HG03521 (cell line): ENCODE measurements at regions not wholly inside any gene's neighbourhood (a gene's known extent, or its start where the extent isn't known, plus 50 kb on each side); places are given as distances from the start of the nearest gene placed in this dataset.
"Not testable (repeated sequence)": the region's sequence is repeated elsewhere in the genome, so short reads cannot be mapped to it uniquely, and the experiment has no call there.

ENCODE experiments used
- ATAC-seq: cut with Tn5 transposase; IDR thresholded peaks from one replicate; pipeline ENCODE4 v1.9.1; 2021; ENCODE audit warnings: mild to moderate bottlenecking, moderate library complexity; ENCODE audit not compliant: unreplicated experiment

DNA sequence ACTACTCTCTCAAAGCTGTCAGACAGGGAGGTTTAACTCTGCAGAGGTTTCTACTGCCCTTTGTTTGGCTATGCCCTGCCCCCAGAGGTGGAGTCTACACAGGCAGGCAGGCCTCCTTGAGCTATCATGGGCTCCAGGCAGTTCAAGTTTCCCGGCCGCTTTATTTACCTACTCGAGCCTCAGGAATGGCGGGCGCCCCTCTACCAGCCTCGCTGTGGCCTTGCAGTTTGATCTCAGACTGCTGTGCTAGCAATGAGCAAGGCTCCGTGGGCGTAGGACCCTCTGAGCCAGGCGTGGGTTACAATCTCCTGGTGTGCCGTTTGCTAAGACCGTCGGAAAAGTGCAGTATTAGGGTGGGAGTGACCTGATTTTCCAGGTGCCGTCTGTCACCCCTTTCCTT, 124.3 kb downstream of the PTCHD1 start:
- not testable (repeated sequence) for ATAC-seq

DNA sequence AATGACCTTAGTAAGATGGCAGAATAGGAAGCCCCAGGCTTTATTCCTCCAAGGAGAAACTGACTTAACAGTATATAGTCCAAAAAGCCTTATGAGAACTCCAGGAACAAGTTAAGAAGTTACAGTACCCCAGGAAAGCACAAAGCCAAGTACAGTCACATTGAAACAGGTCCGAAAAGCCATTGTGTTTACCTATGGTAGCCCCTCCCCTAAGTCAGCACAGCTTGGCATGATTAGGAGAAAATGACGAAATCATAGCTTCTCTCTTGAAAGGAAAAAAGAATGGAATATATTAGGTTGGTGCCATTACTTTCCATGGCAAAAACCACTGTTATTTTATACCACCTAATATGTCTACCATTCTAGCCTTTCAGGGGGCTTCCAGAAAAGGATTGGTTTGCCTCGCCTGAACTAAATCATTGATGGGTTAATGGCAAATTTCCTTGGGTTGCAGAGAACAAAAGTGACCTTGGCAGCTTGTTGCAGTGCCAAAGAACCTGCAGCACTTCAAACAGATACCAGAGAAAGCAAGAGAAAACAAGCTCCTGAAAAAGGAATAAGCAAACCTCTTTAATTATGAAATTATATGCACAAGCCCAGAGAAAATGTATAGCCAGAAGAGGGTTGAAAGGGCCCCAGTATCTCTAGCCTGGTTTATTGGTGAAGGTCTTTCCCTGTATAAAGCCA, 130.6 kb downstream of the PTCHD1 start:
- no peak for ATAC-seq

DNA sequence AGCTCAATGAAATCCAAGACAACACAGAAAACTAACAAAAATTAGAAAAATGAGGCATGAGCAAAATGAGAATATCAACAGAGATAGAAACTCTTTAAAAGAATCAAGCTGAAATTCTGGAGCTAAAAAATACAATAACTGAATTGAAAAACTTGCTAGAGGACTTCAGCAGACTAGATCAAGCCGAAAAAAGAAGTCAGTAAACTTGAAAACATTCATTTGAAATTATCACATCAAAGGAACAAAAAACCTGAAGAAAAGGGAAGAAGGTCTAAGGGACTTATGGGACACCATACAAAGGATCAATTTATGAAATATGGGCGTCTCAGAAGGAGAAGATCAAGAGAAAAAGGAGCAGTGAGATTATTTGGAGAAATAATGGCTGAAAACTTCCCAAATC, 131.3 kb downstream of the PTCHD1 start:
- ATAC-seq = no peak

DNA sequence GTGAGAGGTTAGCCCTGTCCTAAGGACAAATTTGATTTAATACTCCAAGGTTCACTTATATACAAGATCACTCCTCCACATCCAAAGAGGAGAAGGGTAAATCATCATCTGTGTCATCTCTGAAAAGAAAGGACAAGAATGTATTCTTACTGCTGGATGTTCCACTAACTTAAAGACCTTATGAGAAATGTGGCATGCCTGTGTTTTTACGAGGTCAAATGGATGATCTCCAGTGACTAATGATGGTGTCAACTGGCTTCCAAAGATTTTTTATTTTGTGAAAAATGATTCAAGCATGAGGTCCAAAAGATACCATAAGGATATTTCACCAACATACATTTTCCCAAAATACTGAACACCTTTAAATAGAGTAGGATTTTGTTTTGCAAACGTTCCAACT, 143.4 kb downstream of the PTCHD1 start:
- no peak for ATAC-seq

DNA sequence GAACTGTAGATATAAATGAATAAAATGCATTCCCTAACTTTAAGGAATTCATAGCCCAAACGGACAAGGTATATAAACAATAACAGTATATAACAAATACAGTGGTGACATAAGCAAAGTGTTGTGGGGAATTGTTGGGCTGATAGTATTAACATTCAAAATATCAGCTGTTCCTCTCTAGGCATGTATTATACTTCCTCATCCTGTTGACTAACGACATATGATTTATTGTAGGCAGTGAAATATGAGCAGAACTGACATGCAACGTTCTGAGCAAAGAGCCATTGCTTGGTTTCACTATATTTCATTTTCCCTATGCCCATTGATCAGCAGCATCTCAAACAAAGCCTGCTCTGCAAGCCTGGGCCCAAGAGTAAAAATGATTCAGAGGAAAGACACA, 143.9 kb downstream of the PTCHD1 start:
- ATAC-seq = no peak

DNA sequence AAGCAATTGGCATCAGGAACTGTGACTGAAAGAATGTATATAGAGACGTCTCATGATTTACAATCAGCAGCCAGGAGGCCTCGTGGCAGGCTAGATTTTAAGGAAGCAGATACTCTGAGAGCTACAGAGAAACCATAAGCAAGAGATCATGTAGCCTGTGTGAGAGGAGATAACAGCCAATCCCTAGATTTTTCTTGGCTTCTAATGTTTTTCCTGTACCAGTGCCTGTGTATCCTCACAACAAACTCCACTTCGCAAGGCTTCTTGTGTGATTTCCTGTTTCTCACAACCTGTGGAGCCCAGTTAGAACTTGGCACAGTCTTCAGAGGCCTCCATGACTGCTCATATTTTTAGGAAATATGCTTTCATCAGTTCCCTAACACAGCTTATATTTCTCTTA, 147.9 kb downstream of the PTCHD1 start:
- no peak for ATAC-seq

DNA sequence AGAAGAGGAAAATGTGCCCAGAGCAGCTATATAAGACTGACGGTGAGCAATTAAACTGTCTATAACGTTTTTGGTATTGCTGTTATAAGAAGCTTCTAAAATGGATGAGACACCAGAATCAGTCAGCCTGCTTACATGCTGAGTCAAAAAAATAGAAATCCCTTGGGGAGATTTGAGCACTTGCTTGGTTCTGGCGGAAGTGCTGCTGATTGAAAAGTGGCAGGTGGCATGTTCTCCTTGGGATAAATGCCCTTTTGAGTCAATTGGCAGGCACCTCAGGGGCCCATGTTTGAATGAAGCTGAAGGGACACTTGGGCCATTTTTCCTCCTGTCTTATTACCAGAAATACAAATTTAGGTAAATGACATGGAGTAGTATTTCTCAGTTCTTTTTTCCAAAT, 148.7 kb downstream of the PTCHD1 start:
- no peak for ATAC-seq

DNA sequence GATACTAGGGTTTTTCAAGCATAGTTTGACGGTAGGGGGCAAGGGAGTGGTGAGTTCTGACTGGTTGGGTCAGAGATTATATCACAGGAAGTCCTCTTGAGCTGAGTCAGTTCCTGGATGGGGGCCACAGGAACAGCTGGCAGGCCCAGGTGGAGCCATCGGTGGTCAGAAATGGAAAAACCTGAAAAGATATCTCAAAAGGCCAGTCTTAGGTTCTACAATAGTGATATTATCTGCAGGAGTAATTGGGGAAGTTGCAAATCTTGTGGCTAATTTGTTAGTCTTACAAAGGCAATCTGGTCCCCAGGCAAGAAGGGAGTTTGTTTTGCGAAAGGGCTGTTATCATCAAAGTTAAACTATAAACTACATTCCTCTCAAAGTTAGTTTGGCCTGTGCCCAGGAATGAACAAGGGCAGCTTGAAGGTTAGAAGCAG, 159.3 kb downstream of the PTCHD1 start:
- no peak for ATAC-seq

DNA sequence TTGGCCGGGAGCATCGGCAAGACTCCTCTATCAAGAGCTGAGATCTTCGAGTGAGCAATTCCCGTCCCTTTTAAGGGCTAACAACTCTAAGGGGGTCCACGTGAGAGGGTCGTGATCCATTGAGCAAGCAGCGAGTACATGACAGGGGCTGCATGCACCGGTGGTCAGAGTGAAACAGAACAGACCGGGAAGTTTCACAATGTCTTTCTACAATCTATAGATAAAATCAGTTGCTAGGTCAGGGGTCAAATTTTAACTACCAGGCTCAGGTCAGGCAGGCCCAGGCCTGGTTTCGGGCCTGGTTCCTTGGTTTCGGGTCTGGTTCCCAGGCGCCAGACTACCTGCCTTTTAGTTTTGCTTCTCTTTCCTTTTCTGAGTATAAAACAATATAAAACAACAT, 160.1 kb downstream of the PTCHD1 start:
- no peak for ATAC-seq

DNA sequence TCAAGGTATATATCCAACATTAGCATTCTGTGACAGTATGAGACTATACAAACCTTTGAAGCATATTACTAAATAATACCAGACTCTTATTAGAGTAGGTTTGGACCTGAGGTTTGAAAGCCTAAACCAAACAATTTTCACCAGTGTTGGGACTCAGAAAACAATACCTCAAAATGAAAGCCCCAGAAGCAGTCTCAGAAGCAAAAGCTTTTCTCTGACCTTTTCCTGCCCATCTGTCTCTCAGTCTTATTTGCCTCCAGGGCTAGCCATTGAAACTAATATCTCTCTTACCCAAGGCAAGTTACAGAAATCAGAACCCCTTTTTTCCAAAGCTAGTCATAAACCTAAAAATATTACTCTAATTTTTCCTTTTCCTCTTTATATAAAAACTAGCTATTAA, 163.3 kb downstream of the PTCHD1 start:
- ATAC-seq = no peak

DNA sequence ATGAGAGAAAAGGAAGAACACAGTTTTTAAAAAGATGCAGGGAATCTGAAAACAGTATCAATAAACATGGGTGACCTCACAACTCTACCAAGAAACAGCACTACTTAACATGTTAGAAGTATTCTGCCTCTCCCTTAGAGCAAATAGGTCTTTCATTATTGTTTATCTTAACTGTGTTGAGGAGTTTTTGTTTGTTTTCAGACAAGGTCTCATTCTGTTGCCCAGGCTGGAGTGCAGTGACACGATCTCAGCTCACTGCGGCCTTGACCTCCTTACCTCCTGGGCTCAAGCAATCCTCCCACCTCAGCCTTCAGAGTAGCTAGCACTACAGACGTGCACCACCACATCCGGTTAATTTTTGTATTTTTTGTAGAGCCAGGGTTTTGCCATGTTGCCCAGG, 165.3 kb upstream of the PRDX4 start:
- no peak for ATAC-seq

DNA sequence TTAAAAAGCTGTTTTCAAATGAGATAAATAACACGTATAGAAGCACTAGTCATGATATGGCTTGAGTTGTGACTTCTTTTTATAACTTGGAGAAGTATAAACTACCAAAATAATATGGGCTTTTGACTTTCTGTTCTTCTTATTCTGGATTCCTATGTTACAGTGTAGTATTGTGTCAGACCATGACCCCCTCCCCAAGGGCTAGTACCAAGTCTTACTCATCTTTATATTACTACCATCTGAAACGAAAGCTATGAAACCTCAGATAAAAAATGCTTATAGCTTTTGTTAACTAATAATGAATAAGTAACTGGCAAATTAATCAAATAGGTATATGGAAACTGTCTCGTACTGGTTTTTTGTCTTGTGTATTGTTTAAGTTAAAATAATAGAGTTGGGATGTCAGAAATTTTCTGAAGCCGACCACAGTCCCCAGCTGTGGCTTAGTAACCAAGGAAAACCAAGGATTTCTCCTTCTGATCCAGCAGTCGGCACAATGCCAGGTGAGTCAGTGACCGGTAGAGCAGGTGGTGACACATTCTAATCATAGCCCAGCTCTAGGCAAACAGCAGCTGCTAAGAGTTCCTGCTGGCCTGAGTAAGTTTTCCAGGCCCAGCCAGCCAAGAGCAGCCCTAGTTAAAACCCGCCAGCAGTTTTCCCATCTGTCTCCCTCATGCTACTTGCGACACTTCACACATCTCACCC, 163.3 kb upstream of the PRDX4 start:
- ATAC-seq = no peak

DNA sequence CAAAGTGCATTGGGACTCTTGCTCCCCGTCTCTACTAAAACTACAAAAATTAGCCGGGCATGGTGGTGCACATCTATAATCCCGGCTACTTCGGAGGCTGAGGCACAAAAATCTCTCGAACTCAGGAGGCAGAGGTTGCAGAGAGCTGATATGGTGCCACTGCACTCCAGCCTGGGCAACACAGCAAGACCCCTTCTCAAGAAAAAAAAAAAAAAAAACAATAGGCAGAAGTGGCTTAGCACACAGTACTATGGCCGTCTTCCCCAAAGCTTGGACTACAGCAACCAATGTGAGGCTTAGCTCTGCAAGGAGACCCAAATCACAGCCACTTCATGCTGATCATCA, 162.8 kb upstream of the PRDX4 start:
- no peak for ATAC-seq

DNA sequence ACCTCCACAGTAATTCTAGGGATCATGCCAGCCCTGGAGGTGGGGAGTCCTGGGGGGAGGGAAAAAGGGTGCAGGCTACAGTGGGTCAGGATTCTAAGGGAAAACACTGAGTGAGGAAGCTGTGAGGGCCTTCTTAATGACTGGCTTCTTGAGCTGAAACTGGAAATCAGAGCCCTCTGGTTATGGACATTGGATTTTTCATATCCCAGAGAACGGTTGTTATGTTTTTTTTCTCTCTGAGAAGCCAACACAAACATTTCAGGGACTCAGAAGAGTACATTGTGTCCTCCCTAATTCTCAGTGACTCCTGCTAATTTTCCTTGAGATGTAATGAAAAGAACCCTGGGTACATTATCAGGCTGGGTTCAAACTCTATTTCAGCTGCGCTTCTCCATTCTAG, 162.4 kb upstream of the PRDX4 start:
- ATAC-seq = no peak

DNA sequence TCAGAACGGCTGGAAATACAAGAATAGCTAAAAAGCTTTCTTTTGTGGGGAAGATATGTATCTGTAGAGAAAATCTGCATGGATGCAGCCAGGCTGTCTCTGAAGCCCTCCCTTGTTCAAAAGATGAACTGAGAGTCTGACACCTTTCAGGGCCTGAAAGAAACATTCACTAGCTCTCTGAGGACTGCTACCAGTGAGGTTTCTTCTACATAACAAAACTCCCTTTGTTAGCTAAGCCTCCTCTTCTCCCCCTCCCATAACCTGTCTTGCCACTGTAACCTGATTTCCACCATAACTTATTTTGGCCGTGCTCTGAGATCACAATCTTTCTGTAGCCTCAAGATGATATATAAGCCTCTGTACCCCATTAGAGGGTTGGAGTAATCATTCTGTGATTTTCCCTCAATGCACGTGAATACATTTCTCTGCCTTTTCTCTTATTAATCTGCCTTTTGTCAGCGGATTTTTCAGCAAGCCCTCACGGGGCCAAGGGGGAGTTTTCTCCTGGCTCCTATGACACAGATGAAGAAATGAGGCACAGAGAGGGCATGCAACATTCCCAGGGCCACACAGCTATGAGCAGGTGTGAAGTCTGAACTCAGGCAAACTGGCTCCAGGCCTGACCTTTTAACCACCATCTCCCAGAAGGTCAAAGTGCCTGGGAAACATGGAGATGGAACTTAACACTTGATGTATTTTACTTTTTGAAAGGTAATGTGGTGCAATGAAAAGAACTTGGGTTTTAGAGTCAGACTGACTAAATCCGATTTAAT, 161.6 kb upstream of the PRDX4 start:
- no peak for ATAC-seq

DNA sequence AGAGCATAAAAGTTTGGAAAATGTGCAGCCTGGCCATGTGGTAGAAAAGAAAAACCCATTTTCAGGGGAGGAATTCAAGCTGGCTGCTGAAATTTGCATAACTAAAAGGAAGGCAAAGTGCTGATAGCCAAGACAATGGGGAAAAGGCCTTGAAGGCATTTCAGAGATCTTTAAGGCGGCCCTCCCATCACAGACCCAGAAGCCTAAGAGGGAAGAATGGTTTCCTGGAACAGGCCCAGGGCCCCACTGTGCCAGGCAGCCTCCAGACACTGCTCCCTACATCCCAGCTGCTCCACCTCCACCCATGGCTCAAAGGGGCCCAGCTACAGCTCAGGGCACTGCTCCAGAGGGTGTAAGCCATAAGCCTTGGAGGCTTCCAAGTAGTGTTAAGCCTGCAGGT, 158.0 kb upstream of the PRDX4 start:
- no peak for ATAC-seq

DNA sequence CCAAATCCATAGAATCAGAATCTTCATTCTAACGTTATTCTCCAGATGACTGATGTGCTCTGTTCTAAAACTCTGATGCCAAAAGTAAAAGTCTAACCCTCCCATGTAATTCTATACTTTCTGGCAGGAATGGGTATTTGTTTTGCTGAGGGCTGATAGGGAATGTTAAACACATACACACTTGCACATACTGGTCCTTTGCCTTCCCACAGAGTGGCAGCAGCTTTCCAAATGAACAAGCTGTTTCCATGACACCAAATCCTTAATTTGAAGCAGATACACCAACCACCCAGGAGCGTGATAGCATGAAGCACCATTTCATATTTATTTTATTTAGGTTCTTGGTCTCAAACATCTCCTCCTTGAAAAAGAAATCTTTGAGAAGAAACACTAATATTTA, 155.5 kb upstream of the PRDX4 start:
- ATAC-seq = no peak

DNA sequence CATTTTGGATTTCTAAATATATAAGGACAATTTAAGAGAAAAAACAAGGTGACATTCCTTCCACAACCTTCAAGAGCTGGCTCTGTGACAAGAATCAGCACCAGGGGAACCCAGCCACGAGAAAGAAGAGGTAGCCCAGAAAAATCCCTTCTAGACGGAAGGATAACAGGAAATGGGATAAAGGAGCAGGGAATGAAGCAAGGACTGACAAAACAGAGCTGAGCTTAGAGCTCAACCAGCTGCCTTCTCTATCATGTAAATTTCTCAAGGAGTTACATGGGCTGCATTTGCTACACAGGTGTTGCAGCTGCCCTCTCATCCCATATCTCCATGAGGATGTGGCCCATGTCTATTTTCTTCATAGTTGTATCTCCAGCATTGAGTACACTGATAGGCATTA, 154.2 kb upstream of the PRDX4 start:
- ATAC-seq = no peak

DNA sequence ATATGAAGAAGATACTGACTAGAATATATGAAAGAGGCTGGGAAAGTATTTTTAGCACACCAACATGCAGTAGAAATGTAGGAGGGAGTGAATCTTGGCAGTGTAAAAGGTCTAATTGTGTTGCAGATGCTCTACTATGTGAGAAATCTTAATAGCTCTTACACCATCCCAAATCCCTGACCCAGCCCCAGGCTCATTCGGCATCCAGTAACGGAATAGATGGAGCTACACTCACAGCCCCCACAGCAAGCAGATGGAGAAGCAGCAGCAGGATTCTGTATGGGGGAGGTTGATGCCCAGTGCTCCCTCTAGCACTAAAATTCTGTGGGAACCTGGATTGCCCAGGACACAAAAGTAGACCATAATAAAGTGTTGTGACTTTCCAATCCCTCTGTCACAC, 153.2 kb upstream of the PRDX4 start:
- no peak for ATAC-seq

DNA sequence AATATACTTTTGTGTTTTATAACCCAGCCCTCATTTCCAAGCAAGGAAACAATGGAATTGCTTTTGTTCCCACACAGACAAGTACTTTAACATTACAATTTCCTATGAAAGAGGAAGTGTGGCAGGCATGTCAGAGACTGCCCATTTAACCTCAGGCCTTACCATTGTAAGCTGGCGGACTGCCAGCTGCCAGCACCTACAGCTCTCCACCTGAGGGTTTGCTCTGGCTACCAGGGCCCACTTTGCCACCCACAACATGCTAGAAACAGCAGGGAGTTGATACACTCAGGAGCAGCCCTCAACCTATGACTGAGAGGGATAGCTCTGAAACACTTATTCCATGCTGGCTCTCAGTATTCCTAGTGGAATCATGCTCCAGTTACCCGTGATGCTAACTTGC, 152.3 kb upstream of the PRDX4 start:
- ATAC-seq = no peak

DNA sequence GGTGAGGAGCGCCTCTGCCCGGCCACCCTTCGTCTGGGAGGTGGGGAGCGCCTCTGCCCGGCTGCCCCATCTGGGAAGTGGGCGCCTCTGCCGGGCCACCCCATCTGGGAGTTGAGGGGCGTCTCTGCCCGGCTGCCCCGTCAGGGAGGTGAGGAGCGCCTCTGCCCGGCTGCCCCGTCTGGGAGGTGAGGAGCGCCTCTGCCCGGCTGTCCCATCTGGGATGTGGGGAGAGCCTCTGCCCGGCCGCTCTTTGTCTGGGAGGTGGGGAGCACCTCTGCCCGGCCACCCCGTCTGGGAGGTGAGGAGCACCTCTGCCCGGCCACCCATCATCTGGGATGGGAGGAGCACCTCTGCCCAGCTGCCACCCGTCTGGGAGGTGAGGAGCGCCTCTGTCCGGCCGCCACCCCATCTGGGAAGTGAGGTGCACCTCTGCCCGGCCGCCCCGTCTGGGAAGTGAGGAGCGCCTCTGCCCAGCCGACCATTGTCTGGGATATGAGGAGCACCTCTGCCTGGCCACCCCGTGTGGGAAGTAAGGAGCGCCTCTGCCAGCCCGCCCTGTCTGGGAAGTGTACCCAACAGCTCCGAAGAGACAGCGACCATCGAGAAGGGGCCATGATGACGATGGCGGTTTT, 144.2 kb upstream of the PRDX4 start:
- not testable (repeated sequence) for ATAC-seq

DNA sequence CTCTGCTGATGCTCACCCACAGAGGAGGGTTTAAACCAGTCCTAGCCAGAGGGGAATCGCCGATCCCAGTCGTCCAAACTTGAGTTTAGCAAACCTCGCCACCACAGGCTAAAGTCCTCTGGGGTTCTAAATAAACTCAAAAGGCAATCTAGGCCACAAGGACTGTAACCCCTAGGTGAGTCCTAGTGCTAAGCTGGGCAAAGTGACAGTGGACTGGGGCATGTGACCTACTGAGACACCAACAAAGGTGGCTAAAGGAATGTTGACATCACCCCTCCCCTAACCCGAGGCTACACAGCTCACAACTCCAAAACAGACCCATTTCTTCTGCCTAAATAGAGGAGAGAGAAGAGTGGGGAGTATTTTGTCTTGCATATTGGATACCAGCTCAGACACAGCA, 142.8 kb upstream of the PRDX4 start:
- no peak for ATAC-seq
